ENCODE measurements at regions not wholly inside any gene's neighbourhood (a gene's known extent, or its start where the extent isn't known, plus 50 kb on each side); places are given as distances from the start of the nearest gene placed in this dataset.
"Not testable (repeated sequence)": the region's sequence is repeated elsewhere in the genome, so short reads cannot be mapped to it uniquely, and the experiment has no call there.

DNA sequence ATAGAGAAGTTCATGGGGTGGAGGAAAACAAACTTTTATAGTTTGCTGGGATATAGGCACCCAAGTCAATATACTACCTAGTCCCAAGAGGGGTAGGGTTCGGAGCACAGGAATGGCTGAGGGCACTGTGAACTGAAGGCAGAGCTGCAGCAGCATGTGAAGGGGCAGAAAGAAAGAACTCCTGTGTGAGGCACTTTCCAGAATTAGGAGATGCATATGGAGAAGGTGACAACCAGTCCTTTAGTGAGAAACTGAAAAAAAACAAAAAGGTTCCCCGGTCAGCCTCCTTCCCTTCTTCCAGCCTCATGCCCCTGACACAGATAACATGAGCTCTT is 429.1 kb downstream of the DSC3 start:
- DNase-seq: no peak
- Histone ChIP-seq H3K4me3 (no peak overlapping the region), H3K27me3 (no peaks in the 10 kb centered on the region), H3K9me3 (no peaks in the 10 kb centered on the region), H3K36me3 (no peaks in the 10 kb centered on the region), H3K4me1 (no peaks in the 10 kb centered on the region), H3K27ac (no peak overlapping the region)
- no peak for TF ChIP-seq POLR2A (IDR thresholded peaks at IDR 0.05)
- TF ChIP-seq, protein P1, sequence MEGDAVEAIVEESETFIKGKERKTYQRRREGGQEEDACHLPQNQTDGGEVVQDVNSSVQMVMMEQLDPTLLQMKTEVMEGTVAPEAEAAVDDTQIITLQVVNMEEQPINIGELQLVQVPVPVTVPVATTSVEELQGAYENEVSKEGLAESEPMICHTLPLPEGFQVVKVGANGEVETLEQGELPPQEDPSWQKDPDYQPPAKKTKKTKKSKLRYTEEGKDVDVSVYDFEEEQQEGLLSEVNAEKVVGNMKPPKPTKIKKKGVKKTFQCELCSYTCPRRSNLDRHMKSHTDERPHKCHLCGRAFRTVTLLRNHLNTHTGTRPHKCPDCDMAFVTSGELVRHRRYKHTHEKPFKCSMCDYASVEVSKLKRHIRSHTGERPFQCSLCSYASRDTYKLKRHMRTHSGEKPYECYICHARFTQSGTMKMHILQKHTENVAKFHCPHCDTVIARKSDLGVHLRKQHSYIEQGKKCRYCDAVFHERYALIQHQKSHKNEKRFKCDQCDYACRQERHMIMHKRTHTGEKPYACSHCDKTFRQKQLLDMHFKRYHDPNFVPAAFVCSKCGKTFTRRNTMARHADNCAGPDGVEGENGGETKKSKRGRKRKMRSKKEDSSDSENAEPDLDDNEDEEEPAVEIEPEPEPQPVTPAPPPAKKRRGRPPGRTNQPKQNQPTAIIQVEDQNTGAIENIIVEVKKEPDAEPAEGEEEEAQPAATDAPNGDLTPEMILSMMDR (IDR thresholded peaks at IDR 0.05): no peak
- intact Hi-C loops (cut with DNase I; ENCODE audit: low total_unique reads): no loop called here

- no peaks in the 10 kb centered on the region for H3K9me3 ChIP-seq
- DNase-seq: no peak
- H3K4me1 ChIP-seq: no peaks in the 10 kb centered on the region
- no peaks in the 10 kb centered on the region for H3K36me3 ChIP-seq
- no peak overlapping the region for H3K27ac ChIP-seq
- no peak overlapping the region for H3K4me3 ChIP-seq
- intact Hi-C loops (cut with DNase I; ENCODE audit: low total_unique reads): no loop called here
- H3K27me3 ChIP-seq: no peaks in the 10 kb centered on the region
- TF ChIP-seq, protein P1 (IDR thresholded peaks at IDR 0.05): no peak
Measured at GRCh38 chr18:30601541-30601940, 441.0 kb downstream of the DSC3 start.

- H3K4me1 ChIP-seq: no peaks in the 10 kb centered on the region
- no peaks in the 10 kb centered on the region for H3K9me3 ChIP-seq
- no peaks in the 10 kb centered on the region for H3K27me3 ChIP-seq
- no peak overlapping the region for H3K4me3 ChIP-seq
- no peak overlapping the region for H3K27ac ChIP-seq
- H3K36me3 ChIP-seq: no peaks in the 10 kb centered on the region
- DNase-seq: no peak
- intact Hi-C loops (cut with DNase I; ENCODE audit: low total_unique reads): no loop called here
- TF ChIP-seq, protein P1 (IDR thresholded peaks at IDR 0.05): no peak
- no peak for TF ChIP-seq POLR2A (IDR thresholded peaks at IDR 0.05)
Measured at GRCh38 chr18:30597202-30597601, 445.3 kb downstream of the DSC3 start.

GRCh38 chr18:30596635-30597034 is 445.9 kb downstream of the DSC3 start:
- Histone ChIP-seq H3K27me3 (no peaks in the 10 kb centered on the region), H3K4me3 (no peak overlapping the region), H3K36me3 (no peaks in the 10 kb centered on the region), H3K9me3 (no peaks in the 10 kb centered on the region), H3K4me1 (no peaks in the 10 kb centered on the region), H3K27ac (no peak overlapping the region)
- DNase-seq: no peak
- intact Hi-C loops (cut with DNase I; ENCODE audit: low total_unique reads): no loop called here
- no peak for TF ChIP-seq POLR2A (IDR thresholded peaks at IDR 0.05)
- TF ChIP-seq, protein P1 (IDR thresholded peaks at IDR 0.05): no peak

DNA sequence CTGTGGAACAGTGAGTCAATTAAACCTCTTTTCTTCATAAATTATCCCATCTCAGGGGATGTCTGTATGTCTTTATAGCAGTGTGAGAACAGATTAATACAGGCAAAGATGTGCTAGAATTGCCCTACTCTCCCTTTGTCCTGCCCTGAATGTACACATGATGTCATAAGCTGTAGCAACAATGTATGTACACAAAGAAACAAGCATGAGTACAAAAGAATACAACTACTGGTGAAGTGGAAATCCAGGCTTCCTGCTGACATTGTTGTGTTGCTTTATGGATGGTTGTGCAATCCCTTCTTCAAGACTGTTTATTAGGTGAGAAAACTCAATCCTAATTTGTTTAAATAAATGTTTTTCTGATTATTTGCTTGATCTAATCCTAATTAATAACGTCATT is 446.6 kb downstream of the DSC3 start:
- no peaks in the 10 kb centered on the region for H3K4me1 ChIP-seq
- H3K36me3 ChIP-seq: no peaks in the 10 kb centered on the region
- H3K4me3 ChIP-seq: no peak overlapping the region
- no peak for DNase-seq
- no peaks in the 10 kb centered on the region for H3K9me3 ChIP-seq
- intact Hi-C loops (cut with DNase I; ENCODE audit: low total_unique reads): no loop called here
- no peak overlapping the region for H3K27ac ChIP-seq
- TF ChIP-seq POLR2A (IDR thresholded peaks at IDR 0.05): no peak
- TF ChIP-seq, protein P1 (IDR thresholded peaks at IDR 0.05): no peak
- H3K27me3 ChIP-seq: no peaks in the 10 kb centered on the region

DNA sequence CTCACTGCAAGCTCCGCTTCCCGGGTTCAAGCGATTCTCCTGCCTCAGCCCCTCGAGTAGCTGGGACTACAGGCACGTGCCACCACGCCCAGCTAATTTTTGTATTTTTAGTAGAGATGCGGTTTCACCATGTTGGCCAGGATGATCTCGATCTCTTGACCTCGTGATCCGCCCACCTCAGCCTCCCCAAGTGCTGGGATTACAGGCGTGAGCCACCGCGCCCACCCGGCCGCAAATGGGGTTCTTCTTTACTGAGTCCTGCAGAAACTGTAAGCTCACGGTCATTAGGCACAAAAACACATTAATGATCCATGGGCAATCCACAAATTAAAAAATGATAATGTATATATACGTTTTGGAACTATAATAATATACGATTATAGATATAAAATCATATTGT is 447.6 kb downstream of the DSC3 start:
- H3K27ac ChIP-seq; H3K27me3 ChIP-seq; H3K4me3 ChIP-seq; H3K9me3 ChIP-seq; H3K36me3 ChIP-seq; DNase-seq; H3K4me1 ChIP-seq; intact Hi-C loops (cut with DNase I; ENCODE audit: low total_unique reads): not testable (repeated sequence)

All from uterus (tissue), 3 donors.